ENCODE measurements at regions not wholly inside any gene's neighbourhood (a gene's known extent, or its start where the extent isn't known, plus 50 kb on each side); places are given as distances from the start of the nearest gene placed in this dataset.

GRCh38 chr6:92024110-92024509 lies 1395.2 kb downstream of the EPHA7 start:
- H3K9me3 ChIP-seq (ENCODE audit: control insufficient read depth in 1 of 2, low read length in 2 of 2), result no peaks in the 10 kb centered on the region
- no peaks in the 10 kb centered on the region for H3K4me1 ChIP-seq (ENCODE audit: control insufficient read depth in 1 of 2, insufficient read depth in 2 of 2, low read length in 2 of 2)
- no peaks in the 10 kb centered on the region for H3K36me3 ChIP-seq (ENCODE audit: control insufficient read depth in 1 of 2, insufficient read depth in 2 of 2, low read length in 2 of 2)
- no peak overlapping the region for H3K27ac ChIP-seq (ENCODE audit: low read depth, low read length)
- no peaks in the 10 kb centered on the region for H3K27me3 ChIP-seq (ENCODE audit: control insufficient read depth in 1 of 2, insufficient read depth in 2 of 2, low read length in 2 of 2)
- H3K4me3 ChIP-seq (ENCODE audit: low read depth in 1 of 2, low read length in 2 of 2), result no peak overlapping the region
- H3K9ac ChIP-seq (ENCODE audit: low read depth in 1 of 2, low read length in 2 of 2), result no peak overlapping the region

- no peaks in the 10 kb centered on the region for H3K27me3 ChIP-seq (ENCODE audit: control insufficient read depth in 1 of 2, insufficient read depth in 2 of 2, low read length in 2 of 2)
- H3K27ac ChIP-seq (ENCODE audit: low read depth, low read length), result no peak overlapping the region
- H3K4me3 ChIP-seq (ENCODE audit: low read depth in 1 of 2, low read length in 2 of 2), result no peak overlapping the region
- no peaks in the 10 kb centered on the region for H3K4me1 ChIP-seq (ENCODE audit: control insufficient read depth in 1 of 2, insufficient read depth in 2 of 2, low read length in 2 of 2)
- H3K36me3 ChIP-seq (ENCODE audit: control insufficient read depth in 1 of 2, insufficient read depth in 2 of 2, low read length in 2 of 2), result no peaks in the 10 kb centered on the region
- H3K9ac ChIP-seq (ENCODE audit: low read depth in 1 of 2, low read length in 2 of 2), result no peak overlapping the region
- H3K9me3 ChIP-seq (ENCODE audit: control insufficient read depth in 1 of 2, low read length in 2 of 2), result no peaks in the 10 kb centered on the region
Measured at GRCh38 chr6:92023410-92023966, 1395.9 kb downstream of the EPHA7 start.

GRCh38 chr6:92011681-92012245 lies 1407.6 kb downstream of the EPHA7 start:
- H3K9ac ChIP-seq (ENCODE audit: low read depth in 1 of 2, low read length in 2 of 2), result no peak overlapping the region
- no peaks in the 10 kb centered on the region for H3K4me1 ChIP-seq (ENCODE audit: control insufficient read depth in 1 of 2, insufficient read depth in 2 of 2, low read length in 2 of 2)
- H3K9me3 ChIP-seq (ENCODE audit: control insufficient read depth in 1 of 2, low read length in 2 of 2), result no peaks in the 10 kb centered on the region
- H3K36me3 ChIP-seq (ENCODE audit: control insufficient read depth in 1 of 2, insufficient read depth in 2 of 2, low read length in 2 of 2), result no peaks in the 10 kb centered on the region
- H3K4me3 ChIP-seq (ENCODE audit: low read depth in 1 of 2, low read length in 2 of 2), result no peak overlapping the region
- H3K27ac ChIP-seq (ENCODE audit: low read depth, low read length), result no peak overlapping the region
- H3K27me3 ChIP-seq (ENCODE audit: control insufficient read depth in 1 of 2, insufficient read depth in 2 of 2, low read length in 2 of 2), result no peaks in the 10 kb centered on the region

GRCh38 chr6:92008757-92009502 lies 1410.4 kb downstream of the EPHA7 start:
- Histone ChIP-seq H3K9me3 (ENCODE audit: control insufficient read depth in 1 of 2, low read length in 2 of 2) (no peaks in the 10 kb centered on the region), H3K4me3 (ENCODE audit: low read depth in 1 of 2, low read length in 2 of 2) (no peak overlapping the region), H3K4me1 (ENCODE audit: control insufficient read depth in 1 of 2, insufficient read depth in 2 of 2, low read length in 2 of 2) (no peaks in the 10 kb centered on the region), H3K9ac (ENCODE audit: low read depth in 1 of 2, low read length in 2 of 2) (no peak overlapping the region), H3K27ac (ENCODE audit: low read depth, low read length) (no peak overlapping the region), H3K36me3 (ENCODE audit: control insufficient read depth in 1 of 2, insufficient read depth in 2 of 2, low read length in 2 of 2) (no peaks in the 10 kb centered on the region), H3K27me3 (ENCODE audit: control insufficient read depth in 1 of 2, insufficient read depth in 2 of 2, low read length in 2 of 2) (no peaks in the 10 kb centered on the region)

GRCh38 chr6:92000112-92000511 lies 1413.2 kb upstream of the MAP3K7 start:
- no peaks in the 10 kb centered on the region for H3K27me3 ChIP-seq (ENCODE audit: control insufficient read depth in 1 of 2, insufficient read depth in 2 of 2, low read length in 2 of 2)
- no peak overlapping the region for H3K27ac ChIP-seq (ENCODE audit: low read depth, low read length)
- no peak overlapping the region for H3K9ac ChIP-seq (ENCODE audit: low read depth in 1 of 2, low read length in 2 of 2)
- H3K9me3 ChIP-seq (ENCODE audit: control insufficient read depth in 1 of 2, low read length in 2 of 2), result no peaks in the 10 kb centered on the region
- H3K4me3 ChIP-seq (ENCODE audit: low read depth in 1 of 2, low read length in 2 of 2), result no peak overlapping the region
- no peaks in the 10 kb centered on the region for H3K36me3 ChIP-seq (ENCODE audit: control insufficient read depth in 1 of 2, insufficient read depth in 2 of 2, low read length in 2 of 2)
- H3K4me1 ChIP-seq (ENCODE audit: control insufficient read depth in 1 of 2, insufficient read depth in 2 of 2, low read length in 2 of 2), result no peaks in the 10 kb centered on the region

- Histone ChIP-seq H3K36me3 (ENCODE audit: control insufficient read depth in 1 of 2, insufficient read depth in 2 of 2, low read length in 2 of 2) (no peaks in the 10 kb centered on the region), H3K4me1 (ENCODE audit: control insufficient read depth in 1 of 2, insufficient read depth in 2 of 2, low read length in 2 of 2) (no peaks in the 10 kb centered on the region), H3K9ac (ENCODE audit: low read depth in 1 of 2, low read length in 2 of 2) (no peak overlapping the region), H3K27ac (ENCODE audit: low read depth, low read length) (no peak overlapping the region), H3K4me3 (ENCODE audit: low read depth in 1 of 2, low read length in 2 of 2) (no peak overlapping the region), H3K27me3 (ENCODE audit: control insufficient read depth in 1 of 2, insufficient read depth in 2 of 2, low read length in 2 of 2) (no peaks in the 10 kb centered on the region), H3K9me3 (ENCODE audit: control insufficient read depth in 1 of 2, low read length in 2 of 2) (no peaks in the 10 kb centered on the region)
Measured at GRCh38 chr6:91994787-91995186, 1407.9 kb upstream of the MAP3K7 start.

GRCh38 chr6:91982559-91982958 lies 1395.7 kb upstream of the MAP3K7 start:
- H3K9me3 ChIP-seq (ENCODE audit: control insufficient read depth in 1 of 2, low read length in 2 of 2), result no peaks in the 10 kb centered on the region
- H3K4me1 ChIP-seq (ENCODE audit: control insufficient read depth in 1 of 2, insufficient read depth in 2 of 2, low read length in 2 of 2), result no peaks in the 10 kb centered on the region
- no peak overlapping the region for H3K4me3 ChIP-seq (ENCODE audit: low read depth in 1 of 2, low read length in 2 of 2)
- no peaks in the 10 kb centered on the region for H3K27me3 ChIP-seq (ENCODE audit: control insufficient read depth in 1 of 2, insufficient read depth in 2 of 2, low read length in 2 of 2)
- no peak overlapping the region for H3K9ac ChIP-seq (ENCODE audit: low read depth in 1 of 2, low read length in 2 of 2)
- H3K36me3 ChIP-seq (ENCODE audit: control insufficient read depth in 1 of 2, insufficient read depth in 2 of 2, low read length in 2 of 2), result no peaks in the 10 kb centered on the region
- no peak overlapping the region for H3K27ac ChIP-seq (ENCODE audit: low read depth, low read length)

- Histone ChIP-seq H3K9ac (ENCODE audit: low read depth in 1 of 2, low read length in 2 of 2) (no peak overlapping the region), H3K9me3 (ENCODE audit: control insufficient read depth in 1 of 2, low read length in 2 of 2) (no peaks in the 10 kb centered on the region), H3K36me3 (ENCODE audit: control insufficient read depth in 1 of 2, insufficient read depth in 2 of 2, low read length in 2 of 2) (no peaks in the 10 kb centered on the region), H3K27ac (ENCODE audit: low read depth, low read length) (no peak overlapping the region), H3K27me3 (ENCODE audit: control insufficient read depth in 1 of 2, insufficient read depth in 2 of 2, low read length in 2 of 2) (no peaks in the 10 kb centered on the region), H3K4me1 (ENCODE audit: control insufficient read depth in 1 of 2, insufficient read depth in 2 of 2, low read length in 2 of 2) (no peaks in the 10 kb centered on the region), H3K4me3 (ENCODE audit: low read depth in 1 of 2, low read length in 2 of 2) (no peak overlapping the region)
Measured at GRCh38 chr6:91976797-91977196, 1389.9 kb upstream of the MAP3K7 start.

- Histone ChIP-seq H3K9me3 (ENCODE audit: control insufficient read depth in 1 of 2, low read length in 2 of 2) (peaks cover 9 to 11% of the 10 kb centered on the region in 2 donors), H3K27ac (ENCODE audit: low read depth, low read length) (no peak overlapping the region)
Measured at GRCh38 chr6:91970700-91971099, 1383.8 kb upstream of the MAP3K7 start.

GRCh38 chr6:91965872-91966271 lies 1379.0 kb upstream of the MAP3K7 start:
- Histone ChIP-seq H3K9ac (ENCODE audit: low read depth in 1 of 2, low read length in 2 of 2) (no peak overlapping the region), H3K36me3 (ENCODE audit: control insufficient read depth in 1 of 2, insufficient read depth in 2 of 2, low read length in 2 of 2) (no peaks in the 10 kb centered on the region), H3K27ac (ENCODE audit: low read depth, low read length) (no peak overlapping the region), H3K4me1 (ENCODE audit: control insufficient read depth in 1 of 2, insufficient read depth in 2 of 2, low read length in 2 of 2) (no peaks in the 10 kb centered on the region), H3K4me3 (ENCODE audit: low read depth in 1 of 2, low read length in 2 of 2) (no peak overlapping the region), H3K9me3 (ENCODE audit: control insufficient read depth in 1 of 2, low read length in 2 of 2) (peaks cover 13 to 14% of the 10 kb centered on the region in 2 donors), H3K27me3 (ENCODE audit: control insufficient read depth in 1 of 2, insufficient read depth in 2 of 2, low read length in 2 of 2) (no peaks in the 10 kb centered on the region)

More at GRCh38 chr6:91970700-91971099, 1383.8 kb upstream of the MAP3K7 start:
- no peaks in the 10 kb centered on the region for H3K27me3 ChIP-seq (ENCODE audit: control insufficient read depth in 1 of 2, insufficient read depth in 2 of 2, low read length in 2 of 2)
- H3K36me3 ChIP-seq (ENCODE audit: control insufficient read depth in 1 of 2, insufficient read depth in 2 of 2, low read length in 2 of 2), result no peaks in the 10 kb centered on the region
- H3K4me1 ChIP-seq (ENCODE audit: control insufficient read depth in 1 of 2, insufficient read depth in 2 of 2, low read length in 2 of 2), result no peaks in the 10 kb centered on the region
- no peak overlapping the region for H3K4me3 ChIP-seq (ENCODE audit: low read depth in 1 of 2, low read length in 2 of 2)
- H3K9ac ChIP-seq (ENCODE audit: low read depth in 1 of 2, low read length in 2 of 2), result no peak overlapping the region
